Rectal smooth muscle tissue (tissue), 1 donor: ENCODE measurements at regions not wholly inside any gene's neighbourhood (a gene's known extent, or its start where the extent isn't known, plus 50 kb on each side); places are given as distances from the start of the nearest gene placed in this dataset.

Source experiments
- H3K27ac ChIP-seq: one replicate; pipeline ENCODE4 v1.7.0; 2013; ENCODE audit warnings: low read depth, low read length, inconsistent platforms
- H3K27me3 ChIP-seq: one replicate; pipeline ENCODE4 v1.7.0; 2013; ENCODE audit warnings: low read length; ENCODE audit not compliant: control insufficient read depth, insufficient read depth
- H3K36me3 ChIP-seq: one replicate; pipeline ENCODE4 v1.7.0; 2013; ENCODE audit warnings: low read length; ENCODE audit not compliant: control insufficient read depth, insufficient read depth
- H3K4me1 ChIP-seq: one replicate; pipeline ENCODE4 v1.7.0; 2013; ENCODE audit warnings: low read length; ENCODE audit not compliant: control insufficient read depth, insufficient read depth
- H3K4me3 ChIP-seq: one replicate; pipeline ENCODE4 v1.7.0; 2013; ENCODE audit warnings: low read length
- H3K9ac ChIP-seq: one replicate; pipeline ENCODE4 v1.7.0; 2013; ENCODE audit warnings: low read length

DNA sequence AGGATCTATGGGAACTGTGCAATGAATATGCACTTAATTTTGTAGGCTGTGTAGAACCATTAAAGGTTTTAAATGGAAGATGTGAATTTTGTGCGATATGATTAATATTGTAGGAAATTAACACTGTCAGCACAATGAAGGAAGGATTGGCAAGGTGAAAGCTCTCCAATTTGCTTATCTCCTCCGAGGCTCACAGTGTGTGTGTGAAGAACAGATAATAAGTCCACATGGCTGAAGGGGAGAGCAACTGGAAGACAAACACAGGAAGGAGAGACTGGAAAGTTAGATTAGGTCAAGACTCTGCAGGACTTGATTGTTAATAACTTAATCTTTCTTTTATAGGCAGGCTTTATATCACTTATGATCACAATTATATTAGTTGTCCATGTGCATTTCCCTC is 269.7 kb upstream of the VRK2 start:
- no peaks in the 10 kb centered on the region for H3K27me3 ChIP-seq
- H3K4me3 ChIP-seq = no peak overlapping the region
- no peaks in the 10 kb centered on the region for H3K4me1 ChIP-seq
- no peaks in the 10 kb centered on the region for H3K36me3 ChIP-seq
- no peak overlapping the region for H3K27ac ChIP-seq
- no peak overlapping the region for H3K9ac ChIP-seq

DNA sequence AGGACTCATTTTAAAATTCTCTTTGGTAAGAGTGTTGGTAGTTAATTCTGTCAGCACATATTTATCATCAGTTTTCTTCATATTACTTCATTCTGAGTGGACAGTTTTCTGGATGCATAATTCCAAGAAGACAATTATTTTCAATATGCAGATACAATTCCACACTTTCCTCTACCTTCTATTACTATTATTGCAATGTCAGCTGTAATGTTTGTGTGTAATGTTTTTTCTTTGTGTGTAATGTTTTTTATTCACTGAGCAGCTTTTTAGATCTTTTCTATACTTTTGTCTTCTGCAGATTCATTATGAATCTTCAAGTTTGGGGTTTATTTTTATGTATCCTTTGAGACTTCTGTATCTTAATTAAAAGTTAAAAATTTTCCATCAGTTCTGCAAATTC is 264.0 kb upstream of the VRK2 start:
- Histone ChIP-seq H3K27ac (no peak overlapping the region), H3K4me1 (no peaks in the 10 kb centered on the region), H3K9ac (no peak overlapping the region), H3K27me3 (no peaks in the 10 kb centered on the region), H3K4me3 (no peak overlapping the region), H3K36me3 (no peaks in the 10 kb centered on the region)

DNA sequence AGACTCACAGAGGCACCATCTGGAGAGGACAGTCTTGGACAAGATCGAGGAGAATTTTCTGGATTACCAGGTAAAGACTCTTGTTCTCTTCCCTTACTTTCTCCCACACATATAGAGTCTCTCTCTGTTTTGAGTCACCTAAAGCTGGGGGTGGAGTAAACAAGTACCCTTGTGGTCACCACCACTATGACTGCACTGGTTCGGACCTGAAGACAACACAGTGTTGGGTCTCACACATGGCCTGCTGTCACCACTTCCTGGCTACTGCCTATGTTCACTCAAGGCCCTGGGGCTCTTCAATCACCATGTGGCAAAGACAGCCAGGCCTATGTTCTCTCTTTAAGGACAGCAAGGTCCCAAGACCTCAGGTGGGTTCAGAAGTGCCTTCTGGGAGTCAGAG is 253.3 kb upstream of the VRK2 start:
- no peaks in the 10 kb centered on the region for H3K27me3 ChIP-seq
- H3K4me3 ChIP-seq = no peak overlapping the region
- no peaks in the 10 kb centered on the region for H3K4me1 ChIP-seq
- H3K36me3 ChIP-seq = no peaks in the 10 kb centered on the region
- H3K27ac ChIP-seq = no peak overlapping the region
- no peak overlapping the region for H3K9ac ChIP-seq

DNA sequence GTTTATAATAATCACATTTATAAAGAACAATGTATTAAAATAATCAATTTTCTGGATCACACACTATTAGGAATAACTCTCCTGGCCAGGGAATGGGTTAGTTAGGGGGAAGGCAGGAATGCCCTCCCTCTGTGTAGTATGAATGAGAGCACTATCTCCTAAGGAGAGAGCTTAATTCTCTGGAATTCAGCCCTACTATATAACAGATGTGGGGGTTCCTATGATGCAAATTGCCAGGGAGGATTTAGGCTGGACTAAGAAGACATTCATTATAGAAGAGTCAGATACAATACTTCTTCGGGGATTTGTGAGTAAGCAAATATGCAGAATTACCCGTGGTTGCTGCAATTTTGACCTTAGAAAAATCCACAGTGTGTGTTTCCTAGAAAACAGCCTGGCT is 250.1 kb upstream of the VRK2 start:
- H3K9ac ChIP-seq = no peak overlapping the region
- H3K4me3 ChIP-seq = no peak overlapping the region
- no peaks in the 10 kb centered on the region for H3K27me3 ChIP-seq
- no peaks in the 10 kb centered on the region for H3K36me3 ChIP-seq
- no peak overlapping the region for H3K27ac ChIP-seq
- H3K4me1 ChIP-seq = no peaks in the 10 kb centered on the region

DNA sequence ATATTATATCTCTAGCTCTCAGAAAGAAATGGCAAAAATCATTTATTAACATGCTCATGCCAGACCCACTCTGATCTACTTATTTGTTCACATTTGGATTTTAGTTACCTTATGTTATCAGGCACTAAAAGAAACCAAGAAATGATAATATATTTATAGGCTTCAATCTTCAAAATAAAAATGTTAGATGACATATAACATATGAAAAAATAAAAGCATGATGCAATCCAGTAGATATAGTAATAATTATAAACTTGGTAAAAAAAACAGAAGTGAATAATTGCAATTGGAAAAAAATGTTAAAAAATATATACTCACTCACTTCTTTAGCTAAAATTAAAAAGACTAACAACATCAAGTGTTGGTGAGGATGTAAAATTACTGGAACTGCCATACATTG is 248.3 kb upstream of the VRK2 start:
- Histone ChIP-seq H3K36me3 (no peaks in the 10 kb centered on the region), H3K4me3 (no peak overlapping the region)

DNA sequence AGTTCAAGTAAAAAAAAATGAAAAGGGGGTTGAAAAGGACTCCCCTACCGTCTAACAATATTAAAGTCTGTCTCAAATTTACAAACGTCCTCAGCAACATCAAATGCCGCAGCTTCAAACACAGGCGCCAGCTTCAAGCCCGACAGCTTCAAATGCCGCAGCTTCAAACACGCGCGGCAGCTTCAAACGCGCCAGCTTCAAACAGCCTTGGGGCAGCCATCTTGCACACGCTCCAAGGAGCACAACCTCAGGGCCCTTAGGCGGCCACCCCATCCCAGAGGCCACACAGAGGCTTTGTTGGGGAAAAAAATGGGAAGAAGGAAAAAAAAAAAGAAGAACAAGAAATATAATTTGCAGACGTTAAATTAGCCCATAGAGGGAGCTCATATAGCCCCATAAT is 244.4 kb upstream of the VRK2 start:
- Histone ChIP-seq H3K27me3 (no peaks in the 10 kb centered on the region), H3K36me3 (no peaks in the 10 kb centered on the region), H3K4me1 (no peaks in the 10 kb centered on the region), H3K4me3 (no peak overlapping the region), H3K27ac (no peak overlapping the region), H3K9ac (no peak overlapping the region)

More for the DNA sequence above, 248.3 kb upstream of the VRK2 start:
- H3K9ac ChIP-seq = no peak overlapping the region
- no peaks in the 10 kb centered on the region for H3K27me3 ChIP-seq
- no peaks in the 10 kb centered on the region for H3K4me1 ChIP-seq
- H3K27ac ChIP-seq = no peak overlapping the region

DNA sequence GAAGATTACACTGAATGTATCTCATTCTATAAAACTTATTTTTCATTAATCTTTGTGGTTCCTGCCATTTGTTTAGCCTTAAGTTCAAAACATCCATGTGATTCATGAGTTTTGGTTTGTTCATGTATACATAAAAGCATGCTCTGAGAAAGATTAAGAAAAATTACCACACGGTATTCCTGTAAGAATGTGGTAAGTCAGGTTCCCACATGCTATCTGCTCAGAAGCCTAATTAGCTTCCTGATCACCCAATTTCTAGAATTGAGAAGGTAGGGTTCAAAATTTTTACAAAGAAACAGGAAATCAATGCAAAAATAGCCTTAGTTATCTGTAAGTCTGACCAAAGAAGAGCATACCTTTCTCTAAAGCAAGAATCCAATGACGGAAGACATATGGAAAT is 241.6 kb upstream of the VRK2 start:
- Histone ChIP-seq H3K27me3 (no peaks in the 10 kb centered on the region), H3K4me1 (no peaks in the 10 kb centered on the region), H3K4me3 (no peak overlapping the region), H3K9ac (no peak overlapping the region), H3K27ac (no peak overlapping the region), H3K36me3 (no peaks in the 10 kb centered on the region)

DNA sequence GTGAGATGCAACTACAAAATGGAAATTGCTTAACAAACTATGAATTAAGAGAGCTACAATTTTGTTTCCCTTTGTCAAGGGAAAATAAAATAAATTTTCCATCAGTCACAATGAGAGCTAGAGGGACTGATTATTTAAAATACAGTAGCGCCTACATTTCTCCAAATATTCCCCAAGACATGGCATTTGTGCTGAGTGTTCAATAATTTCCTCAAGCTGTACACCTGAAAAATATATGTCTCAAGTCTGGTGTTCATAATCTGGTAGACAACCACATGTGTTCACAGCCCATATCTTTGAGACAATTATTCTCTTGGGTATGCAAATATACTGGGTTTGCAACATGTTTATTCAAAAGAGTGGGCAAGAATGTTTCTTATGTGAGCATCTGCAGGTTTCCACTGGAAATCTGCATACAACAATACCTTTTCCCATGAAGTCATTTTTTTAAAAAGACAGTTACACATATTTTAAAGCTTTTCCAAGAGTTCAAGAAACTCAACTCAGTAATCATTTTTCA is 240.1 kb upstream of the VRK2 start:
- Histone ChIP-seq H3K27ac (no peak overlapping the region), H3K27me3 (no peaks in the 10 kb centered on the region), H3K9ac (no peak overlapping the region), H3K36me3 (no peaks in the 10 kb centered on the region), H3K4me3 (no peak overlapping the region), H3K4me1 (no peaks in the 10 kb centered on the region)

DNA sequence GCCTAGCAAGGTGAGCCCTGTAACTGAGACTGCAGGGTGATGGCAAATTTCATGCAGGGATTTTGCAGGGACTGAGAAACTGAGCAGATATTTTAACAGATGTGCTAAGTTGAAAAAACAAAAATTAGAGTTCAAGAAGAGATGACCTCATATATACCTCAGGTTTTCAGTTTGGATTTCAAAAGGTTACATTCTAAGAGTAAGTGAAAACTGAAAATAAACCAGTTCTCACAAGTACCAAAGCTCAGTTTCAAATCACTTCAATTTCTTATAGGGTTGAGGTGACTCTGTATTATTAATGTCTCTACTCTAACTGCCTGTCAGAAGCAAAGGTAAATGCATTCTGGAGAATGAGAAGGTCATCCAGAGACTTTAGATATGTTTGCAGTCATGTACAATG is 237.4 kb upstream of the VRK2 start:
- no peak overlapping the region for H3K9ac ChIP-seq
- H3K27me3 ChIP-seq = no peaks in the 10 kb centered on the region
- H3K4me1 ChIP-seq = no peaks in the 10 kb centered on the region
- no peak overlapping the region for H3K27ac ChIP-seq
- no peaks in the 10 kb centered on the region for H3K36me3 ChIP-seq
- H3K4me3 ChIP-seq = no peak overlapping the region

DNA sequence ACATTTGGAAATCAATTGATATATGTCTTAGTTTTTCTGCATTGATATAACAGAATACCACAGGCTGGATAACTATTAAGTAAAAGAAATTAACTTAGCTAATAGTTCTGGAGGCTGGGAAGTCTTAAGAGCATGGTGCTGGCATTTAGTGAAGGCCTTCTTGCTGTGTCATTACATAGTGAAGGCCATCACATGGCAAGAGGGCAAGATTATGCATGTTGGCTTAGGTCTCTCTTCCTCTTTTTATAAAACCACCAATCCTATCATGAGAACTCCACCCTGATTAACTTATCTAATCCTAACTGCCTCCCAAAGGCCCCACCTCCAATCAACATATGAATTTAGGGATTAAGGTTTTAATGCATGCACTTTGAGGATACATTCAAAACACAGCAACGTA is 225.5 kb upstream of the VRK2 start:
- Histone ChIP-seq H3K27ac (no peak overlapping the region), H3K4me1 (no peaks in the 10 kb centered on the region), H3K27me3 (no peaks in the 10 kb centered on the region), H3K9ac (no peak overlapping the region), H3K36me3 (no peaks in the 10 kb centered on the region), H3K4me3 (no peak overlapping the region)

DNA sequence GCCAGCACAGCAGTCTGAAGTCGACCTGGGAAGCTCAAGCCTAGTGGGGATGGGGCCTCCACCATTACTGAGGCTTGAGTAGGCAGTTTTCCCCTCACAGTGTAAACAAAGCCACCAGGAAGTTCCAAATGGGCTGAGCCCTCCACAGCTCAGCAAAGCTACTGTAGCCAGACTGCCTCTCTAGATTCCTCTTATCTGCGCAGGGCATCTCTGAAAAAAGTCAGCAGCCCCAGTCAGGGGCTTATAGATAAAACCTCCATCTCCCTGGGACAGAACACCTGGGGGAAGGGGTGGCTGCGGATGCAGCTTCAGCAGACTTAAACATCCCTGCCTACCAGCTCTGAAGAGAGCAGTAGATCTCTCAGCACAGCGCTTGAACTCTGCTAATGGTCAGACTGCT is 218.4 kb upstream of the VRK2 start:
- Histone ChIP-seq H3K36me3 (no peaks in the 10 kb centered on the region), H3K27ac (no peak overlapping the region), H3K27me3 (no peaks in the 10 kb centered on the region), H3K4me3 (no peak overlapping the region), H3K4me1 (no peaks in the 10 kb centered on the region), H3K9ac (no peak overlapping the region)

DNA sequence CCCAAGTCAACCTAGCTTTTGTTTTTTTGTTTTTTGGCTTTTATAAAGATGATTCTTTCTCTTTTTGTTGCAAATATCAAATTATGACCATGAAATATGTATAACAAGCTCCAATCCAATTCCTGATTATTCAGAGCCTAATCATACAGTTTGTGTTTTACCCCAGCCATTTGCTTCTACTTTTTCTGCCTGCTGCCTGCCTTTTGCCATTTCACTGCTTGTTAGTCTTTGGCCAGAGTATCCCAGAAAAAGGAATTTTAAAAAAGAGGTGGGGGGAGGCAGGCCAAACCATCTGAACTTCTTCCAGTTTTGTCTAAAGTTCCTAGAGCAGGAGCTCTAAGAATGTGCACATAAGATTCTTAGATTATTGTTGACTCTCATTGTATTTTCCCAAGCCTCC is 211.9 kb upstream of the VRK2 start:
- H3K27me3 ChIP-seq = no peaks in the 10 kb centered on the region
- H3K4me3 ChIP-seq = no peak overlapping the region
- no peak overlapping the region for H3K9ac ChIP-seq
- no peaks in the 10 kb centered on the region for H3K36me3 ChIP-seq
- H3K27ac ChIP-seq = no peak overlapping the region
- no peaks in the 10 kb centered on the region for H3K4me1 ChIP-seq

DNA sequence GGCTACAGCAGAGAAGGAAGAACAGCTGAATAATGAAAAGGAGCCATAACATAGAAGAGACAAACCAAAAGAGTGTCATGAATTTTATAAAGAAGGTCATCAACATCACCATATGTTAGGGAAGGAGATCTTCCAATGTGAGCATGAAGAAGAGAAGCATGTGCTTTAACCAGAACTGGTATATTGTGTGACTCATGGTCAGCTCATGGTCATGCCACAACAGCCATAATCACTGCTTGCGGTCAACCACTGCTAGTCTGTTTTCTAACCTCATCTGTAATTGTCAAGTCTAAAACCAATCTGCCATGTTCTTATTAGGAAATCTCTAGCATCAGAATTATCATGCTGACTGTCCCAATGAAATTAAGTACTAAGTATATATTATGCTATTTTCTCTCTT is 204.1 kb upstream of the VRK2 start:
- Histone ChIP-seq H3K27me3 (no peaks in the 10 kb centered on the region), H3K27ac (no peak overlapping the region), H3K36me3 (no peaks in the 10 kb centered on the region), H3K9ac (no peak overlapping the region), H3K4me3 (no peak overlapping the region), H3K4me1 (no peaks in the 10 kb centered on the region)
